ENCODE measurements at regions not wholly inside any gene's neighbourhood (a gene's known extent, or its start where the extent isn't known, plus 50 kb on each side); places are given as distances from the start of the nearest gene placed in this dataset.

DNA sequence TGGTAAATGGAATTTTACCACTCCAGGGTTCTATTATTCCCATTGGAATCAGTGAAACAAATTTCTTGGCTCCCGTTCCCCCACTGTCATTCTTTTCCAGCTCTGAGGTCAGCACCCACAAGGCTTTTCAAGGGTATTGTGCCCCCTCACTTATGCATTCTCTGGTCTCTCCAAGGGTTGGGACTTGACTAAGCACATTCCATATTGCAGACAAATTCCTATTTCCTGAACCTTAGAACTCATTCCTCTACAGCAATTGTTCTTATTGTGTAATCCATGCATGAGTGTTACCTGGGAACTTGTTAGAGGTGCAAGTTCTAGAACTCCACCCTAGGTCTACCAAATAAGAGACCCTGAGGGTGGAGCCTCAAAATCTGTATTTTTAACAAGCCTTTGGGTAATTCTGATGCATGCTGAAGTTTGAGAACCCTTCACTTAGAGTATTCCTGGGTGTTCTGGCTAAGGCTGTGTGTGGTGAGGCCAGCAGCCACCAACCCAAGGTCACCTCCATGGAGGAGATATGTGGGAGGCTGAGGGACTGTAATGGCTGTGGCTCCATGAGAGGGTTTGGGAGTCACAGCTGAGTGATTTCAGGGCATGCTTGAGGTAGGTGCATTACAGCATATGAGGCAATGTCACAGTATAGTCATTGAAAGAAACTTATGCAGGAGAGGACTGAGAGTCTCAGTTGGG is 150.9 kb downstream of the TTC6 start:
- no peak for TF ChIP-seq POLR2A (IDR thresholded peaks at IDR 0.05)
- TF ChIP-seq, protein P1, sequence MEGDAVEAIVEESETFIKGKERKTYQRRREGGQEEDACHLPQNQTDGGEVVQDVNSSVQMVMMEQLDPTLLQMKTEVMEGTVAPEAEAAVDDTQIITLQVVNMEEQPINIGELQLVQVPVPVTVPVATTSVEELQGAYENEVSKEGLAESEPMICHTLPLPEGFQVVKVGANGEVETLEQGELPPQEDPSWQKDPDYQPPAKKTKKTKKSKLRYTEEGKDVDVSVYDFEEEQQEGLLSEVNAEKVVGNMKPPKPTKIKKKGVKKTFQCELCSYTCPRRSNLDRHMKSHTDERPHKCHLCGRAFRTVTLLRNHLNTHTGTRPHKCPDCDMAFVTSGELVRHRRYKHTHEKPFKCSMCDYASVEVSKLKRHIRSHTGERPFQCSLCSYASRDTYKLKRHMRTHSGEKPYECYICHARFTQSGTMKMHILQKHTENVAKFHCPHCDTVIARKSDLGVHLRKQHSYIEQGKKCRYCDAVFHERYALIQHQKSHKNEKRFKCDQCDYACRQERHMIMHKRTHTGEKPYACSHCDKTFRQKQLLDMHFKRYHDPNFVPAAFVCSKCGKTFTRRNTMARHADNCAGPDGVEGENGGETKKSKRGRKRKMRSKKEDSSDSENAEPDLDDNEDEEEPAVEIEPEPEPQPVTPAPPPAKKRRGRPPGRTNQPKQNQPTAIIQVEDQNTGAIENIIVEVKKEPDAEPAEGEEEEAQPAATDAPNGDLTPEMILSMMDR (IDR thresholded peaks at IDR 0.05) = no peak
- TF ChIP-seq POLR2AphosphoS5 (IDR thresholded peaks at IDR 0.05) = no peak

Measured in upper lobe of left lung (tissue), 4 donors.